OCI-LY1 (cell line): ENCODE measurements at regions not wholly inside any gene's neighbourhood (a gene's known extent, or its start where the extent isn't known, plus 50 kb on each side); places are given as distances from the start of the nearest gene placed in this dataset.

Experiments
- H2AFZ ChIP-seq: fragments of 200-600 bp; sonication (generic), shearing (Covaris generic); 2 replicates; pipeline ENCODE4 v1.6.0; 2014; ENCODE audit warnings: antibody characterized with exemption, mild to moderate bottlenecking, low read length
- H3F3A ChIP-seq: fragments of 200-600 bp; sonication (generic), shearing (Covaris generic); 2 replicates; pipeline ENCODE4 v1.6.0; 2014; ENCODE audit warnings: mild to moderate bottlenecking, antibody characterized with exemption, low read length, moderate library complexity; ENCODE audit not compliant: insufficient read depth
- H3K27ac ChIP-seq: fragments of 200-600 bp; sonication (generic); 2 replicates; pipeline ENCODE4 v1.5.1; 2014; ENCODE audit warnings: low read length, mixed run types, mild to moderate bottlenecking, low read depth; ENCODE audit not compliant: poor library complexity, severe bottlenecking
- H3K27me3 ChIP-seq: fragments of 200-600 bp; sonication (generic); 2 replicates; pipeline ENCODE4 v1.6.0; 2014; ENCODE audit warnings: antibody characterized with exemption, mild to moderate bottlenecking, low read length, moderate library complexity; ENCODE audit not compliant: insufficient read depth
- H3K36me3 ChIP-seq: fragments of 200-600 bp; sonication (generic); 2 replicates; pipeline ENCODE4 v1.6.1; 2014; ENCODE audit warnings: mild to moderate bottlenecking, antibody characterized with exemption, low read length, moderate library complexity, mixed read lengths; ENCODE audit not compliant: insufficient read depth
- H3K4me1 ChIP-seq: fragments of 200-600 bp; sonication (generic); 2 replicates; pipeline ENCODE4 v1.5.1; 2014; ENCODE audit warnings: mild to moderate bottlenecking, low read length, moderate library complexity; ENCODE audit not compliant: insufficient read depth, severe bottlenecking
- H3K4me2 ChIP-seq: fragments of 200-600 bp; sonication (generic), shearing (Covaris generic); 2 replicates; pipeline ENCODE4 v1.6.1; 2014; ENCODE audit warnings: low read length
- H3K4me3 ChIP-seq: fragments of 200-600 bp; sonication (generic); 2 replicates; pipeline ENCODE4 v1.5.1; 2014; ENCODE audit warnings: low read length, low read depth, mild to moderate bottlenecking, mixed read lengths; ENCODE audit not compliant: poor library complexity, severe bottlenecking
- H3K79me2 ChIP-seq: fragments of 200-600 bp; shearing (Covaris generic); 2 replicates; pipeline ENCODE4 v1.6.1; 2016; ENCODE audit warnings: mixed run types, low read length, mixed read lengths; ENCODE audit not compliant: insufficient read depth
- H3K9ac ChIP-seq: fragments of 200-600 bp; sonication (generic), shearing (Covaris generic); 2 replicates; pipeline ENCODE4 v1.6.1; 2014; ENCODE audit warnings: mild to moderate bottlenecking, low read length, mixed read lengths
- H3K9me2 ChIP-seq: fragments of 200-600 bp; sonication (generic), shearing (Covaris generic); 2 replicates; pipeline ENCODE4 v1.6.1; 2014; ENCODE audit warnings: low read depth, mild to moderate bottlenecking, low read length, mixed read lengths
- H3K9me3 ChIP-seq: fragments of 200-600 bp; shearing (Covaris generic); 2 replicates; pipeline ENCODE4 v1.6.1; 2014; ENCODE audit warnings: low read length, mixed read lengths
- H4K20me1 ChIP-seq: fragments of 200-600 bp; sonication (generic), shearing (Covaris generic); 2 replicates; pipeline ENCODE4 v1.6.0; 2016; ENCODE audit warnings: mild to moderate bottlenecking, low read length; ENCODE audit not compliant: insufficient read depth
- CTCF ChIP-seq: fragments of 200-600 bp; sonication (generic), shearing (Covaris generic); IDR thresholded peaks from 2 replicates; pipeline ENCODE4 v1.5.1; 2017; ENCODE audit warnings: mild to moderate bottlenecking, antibody characterized with exemption, low read length, moderate library complexity, mixed read lengths
- EZH2 ChIP-seq: fragments of 200-600 bp; sonication (generic), shearing (Covaris generic); IDR thresholded peaks from 2 replicates; pipeline ENCODE4 v1.8.0; 2017; ENCODE audit warnings: borderline replicate concordance, mixed run types, mild to moderate bottlenecking, antibody characterized with exemption, low read length, moderate library complexity, mixed read lengths

GRCh38 chr18:33517950-33518349 is 60.1 kb upstream of the ASXL3 start:
- no peaks in the 10 kb centered on the region for H3K4me1 ChIP-seq
- H3K27me3 ChIP-seq, result no peaks in the 10 kb centered on the region
- H3K27ac ChIP-seq, result no peak overlapping the region
- H3K9me3 ChIP-seq, result 0 out of 2 replicates have a peak, but pooled peaks cover 2% of the 10 kb centered on the region
- no peaks in the 10 kb centered on the region; the same call in 1 of the 2 replicates for H3K9me2 ChIP-seq
- no peaks in the 10 kb centered on the region for H3F3A ChIP-seq
- H3K9ac ChIP-seq, result no peak overlapping the region
- no peaks in the 10 kb centered on the region for H4K20me1 ChIP-seq
- no peak overlapping the region for H3K4me2 ChIP-seq
- H3K79me2 ChIP-seq, result no peaks in the 10 kb centered on the region
- H3K36me3 ChIP-seq, result no peaks in the 10 kb centered on the region
- TF ChIP-seq CTCF (no peak), EZH2 (no peak)
- no peak overlapping the region for H2AFZ ChIP-seq
- no peak overlapping the region for H3K4me3 ChIP-seq

DNA sequence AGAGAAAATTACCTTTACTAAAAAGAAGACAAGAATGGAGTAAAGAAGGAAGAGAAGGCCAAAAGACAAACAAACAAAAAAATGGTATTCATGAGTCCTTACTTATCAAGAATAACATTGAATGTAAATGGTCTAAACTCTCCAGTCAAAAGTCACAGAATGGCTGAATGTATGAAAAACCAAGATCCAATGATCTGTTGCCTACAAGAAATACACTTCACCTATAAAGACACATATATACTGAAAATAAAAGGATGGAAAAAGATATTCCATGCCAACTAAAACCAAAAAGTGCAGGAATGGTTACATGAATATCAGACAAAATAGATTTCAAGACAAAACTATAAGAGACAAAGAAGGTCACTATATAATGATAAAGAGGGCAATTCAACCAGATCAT is 65.0 kb upstream of the ASXL3 start:
- TF ChIP-seq CTCF (no peak), EZH2 (no peak)
- Histone ChIP-seq H2AFZ (no peak overlapping the region), H3K4me1 (no peaks in the 10 kb centered on the region), H3K4me3 (no peak overlapping the region), H3K9me2 (no peaks in the 10 kb centered on the region; the same call in 1 of the 2 replicates), H3K79me2 (no peaks in the 10 kb centered on the region), H4K20me1 (no peaks in the 10 kb centered on the region), H3K36me3 (no peaks in the 10 kb centered on the region), H3K27me3 (no peaks in the 10 kb centered on the region), H3K27ac (no peak overlapping the region), H3K9me3 (0 out of 2 replicates have a peak, but pooled peaks cover 2% of the 10 kb centered on the region), H3F3A (no peaks in the 10 kb centered on the region), H3K4me2 (no peak overlapping the region), H3K9ac (no peak overlapping the region)

GRCh38 chr18:33507019-33507418 is 66.5 kb upstream of the CCDC178 start:
- Histone ChIP-seq H3K4me2 (no peak overlapping the region), H3K9ac (no peak overlapping the region), H3K27ac (no peak overlapping the region), H3K4me3 (no peak overlapping the region), H3K27me3 (no peaks in the 10 kb centered on the region), H3K9me2 (no peaks in the 10 kb centered on the region), H4K20me1 (no peaks in the 10 kb centered on the region), H3K4me1 (no peaks in the 10 kb centered on the region), H3K79me2 (no peaks in the 10 kb centered on the region), H3K9me3 (no peaks in the 10 kb centered on the region), H3F3A (no peaks in the 10 kb centered on the region), H2AFZ (no peak overlapping the region), H3K36me3 (no peaks in the 10 kb centered on the region)
- no peak for TF ChIP-seq EZH2
- no peak for TF ChIP-seq CTCF
